HG02981 (cell line): ENCODE measurements at regions not wholly inside any gene's neighbourhood (a gene's known extent, or its start where the extent isn't known, plus 50 kb on each side); places are given as distances from the start of the nearest gene placed in this dataset.
"Not testable (repeated sequence)": the region's sequence is repeated elsewhere in the genome, so short reads cannot be mapped to it uniquely, and the experiment has no call there.

Experiments used
- ATAC-seq: cut with Tn5 transposase; IDR thresholded peaks from one replicate; pipeline ENCODE4 v1.9.1; 2021; ENCODE audit warnings: mild to moderate bottlenecking, moderate library complexity; ENCODE audit not compliant: unreplicated experiment

GRCh38 chrY:7814361-7814760 is 902.8 kb upstream of the AMELY start:
- no peak for ATAC-seq

GRCh38 chrY:7810359-7810758 is 898.8 kb upstream of the AMELY start:
- no peak for ATAC-seq

GRCh38 chrY:7807516-7807870 is 895.9 kb upstream of the AMELY start:
- ATAC-seq: no peak

- ATAC-seq: no peak
Measured at GRCh38 chrY:7806592-7807515, 895.3 kb upstream of the AMELY start.

- no peak for ATAC-seq
Measured at GRCh38 chrY:7805624-7806023, 894.1 kb upstream of the AMELY start.

- no peak for ATAC-seq
Measured at GRCh38 chrY:7803737-7804136, 892.2 kb upstream of the AMELY start.

- ATAC-seq: no peak
Measured at GRCh38 chrY:7796128-7796527, 884.6 kb upstream of the AMELY start.

GRCh38 chrY:7794441-7794840 is 882.9 kb upstream of the AMELY start:
- ATAC-seq: no peak

- ATAC-seq: no peak
Measured at GRCh38 chrY:7793989-7794388, 882.4 kb upstream of the AMELY start.

- ATAC-seq: no peak
Measured at GRCh38 chrY:7792431-7792830, 880.9 kb upstream of the AMELY start.

- no peak for ATAC-seq
Measured at GRCh38 chrY:7781501-7781900, 869.9 kb upstream of the AMELY start.

GRCh38 chrY:7775436-7775835 is 863.9 kb upstream of the AMELY start:
- not testable (repeated sequence) for ATAC-seq

GRCh38 chrY:7771771-7772170 is 860.2 kb upstream of the AMELY start:
- ATAC-seq: no peak

- no peak for ATAC-seq
Measured at GRCh38 chrY:7769790-7770375, 858.3 kb upstream of the AMELY start.

- ATAC-seq: no peak
Measured at GRCh38 chrY:7768901-7769300, 857.3 kb upstream of the AMELY start.

- ATAC-seq: no peak
Measured at GRCh38 chrY:7753711-7754110, 842.2 kb upstream of the AMELY start.

GRCh38 chrY:7746781-7747180 is 835.2 kb upstream of the AMELY start:
- no peak for ATAC-seq

- no peak for ATAC-seq
Measured at GRCh38 chrY:7745581-7745901, 834.0 kb upstream of the AMELY start.

GRCh38 chrY:7744691-7745580 is 833.4 kb upstream of the AMELY start:
- ATAC-seq: no peak

GRCh38 chrY:7736847-7737365 is 825.4 kb upstream of the AMELY start:
- ATAC-seq: no peak

GRCh38 chrY:7731651-7732050 is 820.1 kb upstream of the AMELY start:
- no peak for ATAC-seq
